Endothelial cell of umbilical vein (primary cell): ENCODE measurements at regions not wholly inside any gene's neighbourhood (a gene's known extent, or its start where the extent isn't known, plus 50 kb on each side); places are given as distances from the start of the nearest gene placed in this dataset.

Experiments
- BruUV-seq: library from RNA; stranded (reverse); fragments of 400-500 nt; replicated peaks from 2 replicates; lab custom pipeline; 2021; lab: Mats Ljungman, UMichigan
- CTCF ChIA-PET: fragments of 300-600, 350-600 bp; sonication (Branson Sonifier 250); formaldehyde crosslinking; loops from one replicate; lab custom pipeline; 2021; ENCODE audit warnings: antibody characterized with exemption, inconsistent platforms; lab: Charles Lee
- POLR2A ChIA-PET: fragments of 300-600, 350-600 bp; sonication (Branson Sonifier 250); formaldehyde crosslinking; loops from one replicate; lab custom pipeline; 2021; ENCODE audit warnings: antibody characterized with exemption, inconsistent platforms; lab: Charles Lee
- DNase-seq: peaks from one replicate; pipeline ENCODE4 v3.0.0-alpha.2; 2011; ENCODE audit warnings: low read depth, low spot score
- FAIRE-seq: peaks from 2 replicates; lab custom pipeline; 2011; peaks lifted over from hg19 to GRCh38; lab: Jason Lieb, UNC
- H2AFZ ChIP-seq: 2 replicates; pipeline ENCODE4 v1.6.0; 2012; ENCODE audit warnings: low read depth, low read length, control low read depth, inconsistent platforms
- H3K27ac ChIP-seq: 2 replicates; pipeline ENCODE4 v1.5.1; 2011; ENCODE audit warnings: low read depth, mild to moderate bottlenecking, control low read depth, low read length, moderate library complexity; ENCODE audit not compliant: insufficient read depth
- H3K27me3 ChIP-seq, 2 experiments: 2 replicates each; pipeline versions ENCODE4 v1.6.0 to v1.6.1; 2011; ENCODE audit warnings: low read length in 2 of 2, mixed read lengths in 1 of 2; ENCODE audit not compliant: control insufficient read depth in 2 of 2, insufficient read depth in 2 of 2
- H3K36me3 ChIP-seq, 2 experiments: 2 replicates in 1 of 2; 3 replicates in 1 of 2; pipeline ENCODE4 v1.5.1; 2011; ENCODE audit warnings: low read length in 2 of 2, mild to moderate bottlenecking in 1 of 2, moderate library complexity in 1 of 2; ENCODE audit not compliant: control insufficient read depth in 2 of 2, insufficient read depth in 2 of 2; ENCODE audit errors: extremely low read depth in 1 of 2
- H3K4me1 ChIP-seq: 3 replicates; pipeline ENCODE4 v1.5.1; 2011; ENCODE audit warnings: mild to moderate bottlenecking, low read length; ENCODE audit not compliant: control insufficient read depth, insufficient read depth; ENCODE audit errors: extremely low read depth
- H3K4me2 ChIP-seq: 2 replicates; pipeline ENCODE4 v1.6.1; 2011; ENCODE audit warnings: low read length, control low read depth, mixed read lengths; ENCODE audit not compliant: insufficient read depth
- H3K4me3 ChIP-seq, 3 experiments: fragments of 200-600 bp in 1 of 3; sonication (generic), shearing (Covaris generic) in 1 of 3; replicated peaks in 1 of 3; 2 replicates each; pipeline ENCODE4 v1.5.1; 2011 to 2016; ENCODE audit warnings: control low read depth in 3 of 3, low read length in 3 of 3, mild to moderate bottlenecking in 2 of 3, inconsistent platforms in 1 of 3, low read depth in 1 of 3, moderate library complexity in 1 of 3; ENCODE audit not compliant: insufficient read depth in 1 of 3
- H3K79me2 ChIP-seq: 2 replicates; pipeline ENCODE4 v1.6.0; 2012; ENCODE audit warnings: low read length, inconsistent platforms; ENCODE audit not compliant: control insufficient read depth, insufficient read depth
- H3K9ac ChIP-seq: replicated peaks from 2 replicates; pipeline ENCODE3; 2011; ENCODE audit warnings: low read length, control low read depth; ENCODE audit not compliant: insufficient read depth; ENCODE audit errors: extremely low read depth
- H3K9me1 ChIP-seq: replicated peaks from 3 replicates; pipeline ENCODE4 v1.6.0; 2011; ENCODE audit warnings: mild to moderate bottlenecking, low read length; ENCODE audit not compliant: control insufficient read depth, insufficient read depth; ENCODE audit errors: extremely low read depth
- H3K9me3 ChIP-seq: replicated peaks from 2 replicates; pipeline ENCODE4 v1.5.1; 2012; ENCODE audit warnings: low read length, inconsistent platforms; ENCODE audit not compliant: control insufficient read depth, insufficient read depth
- H4K20me1 ChIP-seq: replicated peaks from 2 replicates; pipeline ENCODE3; 2011; ENCODE audit warnings: mild to moderate bottlenecking, low read length; ENCODE audit not compliant: control insufficient read depth, insufficient read depth; ENCODE audit errors: extremely low read depth
- EZH2 ChIP-seq: IDR thresholded peaks from 2 replicates; pipeline ENCODE4 v1.6.1; 2012; ENCODE audit warnings: borderline replicate concordance, low read depth, mild to moderate bottlenecking, moderate library complexity, low read length, inconsistent platforms; ENCODE audit not compliant: severe bottlenecking
- FOS ChIP-seq: IDR thresholded peaks from 2 replicates; pipeline ENCODE4 v1.6.1; 2011; ENCODE audit warnings: mild to moderate bottlenecking, low read length, moderate library complexity, borderline replicate concordance; ENCODE audit not compliant: insufficient read depth
- GATA2 ChIP-seq: IDR thresholded peaks from 2 replicates; pipeline ENCODE4 v1.7.0; 2011; ENCODE audit warnings: low read depth, mild to moderate bottlenecking, moderate library complexity, mixed read lengths, low read length; ENCODE audit not compliant: insufficient read length, insufficient read depth
- JUN ChIP-seq: IDR thresholded peaks from 2 replicates; pipeline ENCODE4 v1.6.1; 2011; ENCODE audit warnings: borderline replicate concordance, low read depth; ENCODE audit not compliant: insufficient read length, insufficient read depth
- MYC ChIP-seq: IDR thresholded peaks from one replicate; pipeline ENCODE4 v1.6.1; 2011; ENCODE audit warnings: mild to moderate bottlenecking, low read depth, low read length
- POLR2A ChIP-seq: IDR thresholded peaks from 2 replicates; pipeline ENCODE4 v1.6.1; 2012; ENCODE audit warnings: low read depth, mild to moderate bottlenecking, control low read depth, low read length
- POLR2AphosphoS5 ChIP-seq: IDR thresholded peaks from 2 replicates; pipeline ENCODE4 v1.6.1; 2012; ENCODE audit warnings: low read depth, mild to moderate bottlenecking, control low read depth, low read length, moderate library complexity; ENCODE audit not compliant: insufficient read depth
- dilution Hi-C: fragments of 300-500 bp; cut with MboI; formaldehyde crosslinking; loops from one replicate; pipeline ENCODE4 v1.15.0; 2019; ENCODE audit warnings: low sequenced_read_pairs; ENCODE audit not compliant: extremely low pct_ligation_motif_present
- intact Hi-C: fragments of 100-400 bp; cut with micrococcal nuclease; formaldehyde crosslinking; loops from one replicate; pipeline ENCODE4 v1.10.0; 2022
- TF ChIP-seq, protein P1 (sequence below), 2 donors: IDR thresholded peaks; 1 replicate in 1 of 2; 2 replicates in 1 of 2; pipeline ENCODE4 v1.5.1; 2011; ENCODE audit warnings: low read length in 2 of 2, mild to moderate bottlenecking in 2 of 2, moderate library complexity in 2 of 2, control low read depth in 1 of 2, inconsistent platforms in 1 of 2, low read depth in 1 of 2; ENCODE audit not compliant: insufficient read depth in 1 of 2; ENCODE audit errors: extremely low read depth in 1 of 2
- TF ChIP-seq, protein P2 (sequence below): IDR thresholded peaks from 2 replicates; pipeline ENCODE4 v1.6.1; 2011; ENCODE audit not compliant: insufficient read depth, insufficient read length

DNA sequence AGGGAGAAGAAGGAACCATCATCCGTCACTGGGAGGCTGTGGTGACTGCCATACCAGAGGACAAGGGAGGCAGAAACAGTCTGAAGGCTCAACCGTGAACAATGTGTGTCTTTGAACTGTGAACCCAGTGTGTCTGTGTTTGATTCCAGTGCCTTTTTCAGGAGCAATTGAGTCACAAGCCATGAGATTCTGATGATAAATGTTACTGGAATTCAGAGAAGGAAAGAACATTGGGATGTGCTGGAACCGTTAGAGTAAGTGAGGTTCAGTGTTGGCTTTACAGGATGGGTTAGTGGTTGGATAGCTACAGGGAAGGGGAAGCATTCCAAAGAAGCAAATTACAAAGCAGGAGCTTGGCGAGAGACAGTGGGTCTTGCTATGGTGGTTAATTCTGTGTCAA lies 464.4 kb downstream of the TRIML1 start:
- H2AFZ ChIP-seq, result no peak overlapping the region
- H3K9me1 ChIP-seq, result no peaks in the 10 kb centered on the region
- FAIRE-seq (no peak), DNase-seq (no peak)
- intact Hi-C loops, result no loop called here
- no peaks in the 10 kb centered on the region for H3K4me1 ChIP-seq
- TF ChIP-seq, protein P1, sequence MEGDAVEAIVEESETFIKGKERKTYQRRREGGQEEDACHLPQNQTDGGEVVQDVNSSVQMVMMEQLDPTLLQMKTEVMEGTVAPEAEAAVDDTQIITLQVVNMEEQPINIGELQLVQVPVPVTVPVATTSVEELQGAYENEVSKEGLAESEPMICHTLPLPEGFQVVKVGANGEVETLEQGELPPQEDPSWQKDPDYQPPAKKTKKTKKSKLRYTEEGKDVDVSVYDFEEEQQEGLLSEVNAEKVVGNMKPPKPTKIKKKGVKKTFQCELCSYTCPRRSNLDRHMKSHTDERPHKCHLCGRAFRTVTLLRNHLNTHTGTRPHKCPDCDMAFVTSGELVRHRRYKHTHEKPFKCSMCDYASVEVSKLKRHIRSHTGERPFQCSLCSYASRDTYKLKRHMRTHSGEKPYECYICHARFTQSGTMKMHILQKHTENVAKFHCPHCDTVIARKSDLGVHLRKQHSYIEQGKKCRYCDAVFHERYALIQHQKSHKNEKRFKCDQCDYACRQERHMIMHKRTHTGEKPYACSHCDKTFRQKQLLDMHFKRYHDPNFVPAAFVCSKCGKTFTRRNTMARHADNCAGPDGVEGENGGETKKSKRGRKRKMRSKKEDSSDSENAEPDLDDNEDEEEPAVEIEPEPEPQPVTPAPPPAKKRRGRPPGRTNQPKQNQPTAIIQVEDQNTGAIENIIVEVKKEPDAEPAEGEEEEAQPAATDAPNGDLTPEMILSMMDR (IDR thresholded peaks at IDR 0.05; ENCODE audit: extremely low read depth in 1 of 2, insufficient read depth in 1 of 2, low read depth in 1 of 2, low read length in 2 of 2), result no peak
- TF ChIP-seq EZH2, result no peak
- ChIA-PET POLR2A (no interaction called here), CTCF (no interaction called here)
- H3K27ac ChIP-seq, result no peak overlapping the region
- H3K79me2 ChIP-seq, result no peaks in the 10 kb centered on the region
- no peaks in the 10 kb centered on the region for H4K20me1 ChIP-seq
- no peaks in the 10 kb centered on the region for H3K27me3 ChIP-seq
- no peak overlapping the region for H3K4me3 ChIP-seq
- dilution Hi-C loops, result no loop called here
- no peak overlapping the region for H3K9ac ChIP-seq
- H3K36me3 ChIP-seq, result no peaks in the 10 kb centered on the region
- peaks cover 7% of the 10 kb centered on the region for H3K9me3 ChIP-seq
- H3K4me2 ChIP-seq, result no peak overlapping the region
- BruUV-seq, result no TSS peak

DNA sequence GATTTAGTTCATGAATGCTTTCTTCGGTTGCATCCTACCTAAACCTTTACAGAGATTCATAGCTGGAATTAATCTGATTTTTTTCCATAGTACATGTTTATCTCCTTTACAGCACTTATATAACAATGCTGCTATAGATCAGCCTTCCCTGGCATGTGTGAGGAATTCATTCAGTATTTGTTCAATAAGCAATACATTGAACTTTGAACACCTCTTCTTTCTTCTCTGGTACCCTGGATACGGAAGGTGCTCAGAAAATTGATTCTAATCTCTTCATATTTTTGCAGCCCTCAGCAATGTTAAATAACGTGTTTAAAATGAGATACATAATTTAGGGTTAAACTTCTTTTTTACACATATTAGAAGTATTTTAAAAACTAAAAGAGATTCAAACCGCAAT lies 467.4 kb downstream of the TRIML1 start:
- H3K9me1 ChIP-seq, result no peaks in the 10 kb centered on the region

More for the DNA sequence above, 467.4 kb downstream of the TRIML1 start:
- dilution Hi-C loops (no loop called here), intact Hi-C loops (no loop called here)
- no peaks in the 10 kb centered on the region for H3K79me2 ChIP-seq
- no peaks in the 10 kb centered on the region for H4K20me1 ChIP-seq
- no peaks in the 10 kb centered on the region for H3K27me3 ChIP-seq
- TF ChIP-seq JUN (no peak), FOS (no peak), POLR2A (no peak), GATA2 (no peak), POLR2AphosphoS5 (no peak), EZH2 (no peak), MYC (no peak)
- TF ChIP-seq, protein P1 (IDR thresholded peaks at IDR 0.05; ENCODE audit: extremely low read depth in 1 of 2, insufficient read depth in 1 of 2, low read depth in 1 of 2, low read length in 2 of 2), result no peak
- TF ChIP-seq, protein P2, sequence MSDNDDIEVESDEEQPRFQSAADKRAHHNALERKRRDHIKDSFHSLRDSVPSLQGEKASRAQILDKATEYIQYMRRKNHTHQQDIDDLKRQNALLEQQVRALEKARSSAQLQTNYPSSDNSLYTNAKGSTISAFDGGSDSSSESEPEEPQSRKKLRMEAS, result no peak
- ChIA-PET CTCF (no interaction called here), POLR2A (no interaction called here)
- no peaks in the 10 kb centered on the region for H3K36me3 ChIP-seq
- no TSS peak for BruUV-seq
- no peaks in the 10 kb centered on the region for H3K4me1 ChIP-seq
- H3K27ac ChIP-seq, result no peak overlapping the region
- H3K9me3 ChIP-seq, result peaks cover 9% of the 10 kb centered on the region
- FAIRE-seq, result no peak
- no peak overlapping the region for H3K9ac ChIP-seq
- no peak overlapping the region for H3K4me3 ChIP-seq
- DNase-seq, result no peak
- no peak overlapping the region for H3K4me2 ChIP-seq
- H2AFZ ChIP-seq, result no peak overlapping the region
